T follicular helper cell (primary cell): ENCODE measurements at regions not wholly inside any gene's neighbourhood (a gene's known extent, or its start where the extent isn't known, plus 50 kb on each side); places are given as distances from the start of the nearest gene placed in this dataset.

Experiments
- DNase-seq: peaks from one replicate; pipeline ENCODE4 v3.0.0-alpha.2; 2020; ENCODE audit warnings: low read depth

GRCh38 chr12:91577586-91578539 is 395.2 kb upstream of the DCN start:
- DNase-seq: no peak

GRCh38 chr12:91576432-91576831 is 393.8 kb upstream of the DCN start:
- DNase-seq: no peak

DNA sequence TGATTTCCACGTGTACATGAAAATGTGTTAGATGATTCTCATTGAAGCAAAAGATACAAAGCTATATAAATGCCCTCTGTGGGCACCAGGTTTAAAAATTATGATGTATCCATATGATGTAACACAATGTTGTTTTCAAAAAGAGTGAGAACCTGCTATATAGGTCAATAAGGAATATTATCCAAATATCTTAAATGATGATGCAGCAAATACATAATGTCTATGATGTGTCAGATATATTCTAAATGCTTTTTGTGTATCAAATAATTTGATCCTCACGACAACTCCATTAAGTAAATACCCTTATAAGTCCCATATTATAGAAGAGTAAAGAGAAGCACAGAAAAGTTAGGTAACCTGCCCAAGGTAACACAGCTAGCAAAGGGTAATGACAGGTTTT is 393.0 kb upstream of the DCN start:
- DNase-seq: no peak

DNA sequence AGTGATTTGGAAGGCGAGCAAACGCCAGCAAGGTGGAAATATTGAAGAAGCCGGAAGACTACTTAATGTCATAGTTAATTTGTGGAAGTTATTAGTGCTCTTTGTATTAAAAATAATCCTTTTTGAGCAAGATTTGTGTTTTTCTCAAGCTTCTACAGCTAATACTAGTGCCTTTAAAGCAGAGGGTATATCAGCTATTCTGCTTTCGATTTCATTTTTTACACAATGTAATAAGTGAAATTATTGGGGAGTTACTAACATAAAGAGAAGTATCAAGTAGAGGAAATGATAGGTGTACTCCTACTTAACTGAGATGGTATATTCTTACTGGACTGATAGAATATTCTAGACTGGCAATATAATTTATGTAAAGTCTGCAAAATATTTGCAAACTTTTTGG is 392.4 kb upstream of the DCN start:
- no peak for DNase-seq

DNA sequence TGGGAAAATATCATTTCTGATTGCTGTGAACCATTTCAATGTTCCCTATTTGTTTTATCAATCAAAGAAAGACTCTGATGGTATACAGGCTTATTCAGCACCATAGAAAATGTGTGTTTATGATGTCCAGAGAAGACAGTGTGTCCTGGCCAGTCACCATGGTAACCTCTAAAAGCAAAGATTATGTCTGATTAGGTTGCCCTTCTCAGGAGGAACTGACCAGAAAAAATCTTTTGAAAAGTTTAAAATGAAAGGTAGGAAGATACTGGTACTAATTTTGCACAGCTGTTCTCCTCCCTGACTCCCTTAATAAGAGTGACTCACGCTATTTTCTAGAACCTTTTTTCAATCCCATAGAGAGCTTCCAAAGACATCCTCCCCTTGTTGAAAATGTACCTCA is 391.8 kb upstream of the DCN start:
- no peak for DNase-seq

DNA sequence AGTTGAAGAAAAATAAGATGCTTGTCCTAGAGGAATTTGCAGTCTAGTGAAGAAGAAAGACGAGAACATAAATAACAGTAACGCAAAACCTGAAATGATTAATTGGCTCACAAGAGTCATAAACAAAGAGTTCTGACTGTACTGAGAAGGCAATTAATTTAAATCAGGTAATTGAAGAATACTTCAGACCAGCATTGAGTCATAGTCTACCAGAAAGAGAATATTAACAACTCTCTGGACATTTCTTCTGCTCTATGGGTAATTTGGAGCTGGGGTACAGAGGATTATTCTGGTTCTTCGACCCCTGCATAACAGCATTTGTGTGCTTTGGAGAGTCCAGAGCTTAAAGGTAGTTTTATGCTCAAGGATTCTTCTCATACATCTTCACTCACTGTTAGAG is 390.3 kb upstream of the DCN start:
- no peak for DNase-seq

- no peak for DNase-seq
Measured at GRCh38 chr12:91567100-91567485, 384.5 kb upstream of the DCN start.

GRCh38 chr12:91566328-91567099 is 383.9 kb upstream of the DCN start:
- no peak for DNase-seq

- no peak for DNase-seq
Measured at GRCh38 chr12:91565846-91566245, 383.2 kb upstream of the DCN start.

DNA sequence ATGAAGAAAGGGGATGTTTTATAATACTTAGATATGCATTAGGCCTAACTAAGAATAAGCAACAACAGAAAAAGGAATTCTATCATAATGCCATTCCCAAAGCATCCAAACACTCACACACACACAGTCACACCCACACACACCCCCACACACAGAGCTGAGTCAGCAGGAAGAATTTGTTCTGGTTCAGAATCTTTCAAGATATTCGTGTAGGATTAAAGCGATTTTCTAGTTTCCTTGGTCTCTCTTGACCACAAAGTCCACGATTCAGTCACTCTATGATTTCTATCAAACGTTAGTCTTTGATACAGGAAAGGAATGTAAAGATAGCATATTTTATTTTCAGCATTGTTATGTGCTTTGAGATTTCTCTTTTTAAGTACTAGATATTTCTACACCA is 382.6 kb upstream of the DCN start:
- no peak for DNase-seq

- DNase-seq: no peak
Measured at GRCh38 chr12:91563011-91563765, 380.6 kb upstream of the DCN start.

- DNase-seq: no peak
Measured at GRCh38 chr12:91562476-91562875, 379.9 kb upstream of the DCN start.

GRCh38 chr12:91561958-91562325 is 379.3 kb upstream of the DCN start:
- DNase-seq: no peak

DNA sequence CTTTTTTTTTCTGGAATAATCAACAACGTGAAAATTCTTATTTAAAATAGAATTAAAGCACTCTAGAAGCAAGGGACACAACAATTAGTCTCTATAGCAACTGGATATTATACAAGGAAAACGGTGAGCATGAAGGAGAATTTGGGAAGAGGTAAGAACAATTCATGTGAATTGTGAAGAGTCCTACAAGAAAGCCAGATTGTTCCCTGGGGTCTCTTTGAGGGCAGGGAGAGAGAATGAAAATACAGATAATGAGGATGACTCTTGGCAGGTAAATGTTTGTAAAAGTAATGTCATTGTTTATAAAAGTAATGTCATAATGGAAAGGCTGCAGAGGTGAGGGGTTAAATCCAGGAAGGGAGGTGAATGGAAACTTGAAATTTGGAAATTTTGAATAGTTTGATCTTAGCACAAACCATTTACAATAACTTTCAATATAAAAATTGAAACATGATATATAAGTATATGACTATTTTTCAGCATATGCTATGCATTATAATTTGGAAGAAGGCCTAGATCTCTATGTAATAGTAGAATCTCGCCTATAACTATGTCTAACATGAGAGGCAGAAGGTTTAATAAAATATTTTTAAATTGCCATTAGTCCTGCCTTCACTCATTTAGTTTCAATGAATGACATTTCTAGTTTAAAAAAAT is 378.8 kb upstream of the DCN start:
- no peak for DNase-seq

DNA sequence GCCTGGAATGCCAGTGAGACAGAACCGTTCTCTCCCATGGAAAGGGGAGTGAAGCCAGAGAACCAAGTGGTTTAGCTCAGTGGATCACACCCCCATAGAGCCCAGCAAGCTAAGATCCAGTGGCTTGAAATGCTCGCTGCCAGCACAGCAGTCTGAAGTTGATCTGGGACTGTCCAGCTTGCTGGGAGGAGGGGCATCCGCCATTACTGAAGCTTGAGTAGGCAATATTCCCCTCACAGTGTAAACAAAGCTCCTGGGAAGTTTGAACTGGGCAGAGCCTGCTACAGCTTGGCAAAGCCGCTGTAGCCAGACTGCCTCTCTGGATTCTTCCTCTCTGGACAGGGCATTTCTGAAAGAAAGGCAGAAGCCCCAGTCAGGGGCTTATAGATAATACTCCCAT is 374.3 kb upstream of the DCN start:
- no peak for DNase-seq

DNA sequence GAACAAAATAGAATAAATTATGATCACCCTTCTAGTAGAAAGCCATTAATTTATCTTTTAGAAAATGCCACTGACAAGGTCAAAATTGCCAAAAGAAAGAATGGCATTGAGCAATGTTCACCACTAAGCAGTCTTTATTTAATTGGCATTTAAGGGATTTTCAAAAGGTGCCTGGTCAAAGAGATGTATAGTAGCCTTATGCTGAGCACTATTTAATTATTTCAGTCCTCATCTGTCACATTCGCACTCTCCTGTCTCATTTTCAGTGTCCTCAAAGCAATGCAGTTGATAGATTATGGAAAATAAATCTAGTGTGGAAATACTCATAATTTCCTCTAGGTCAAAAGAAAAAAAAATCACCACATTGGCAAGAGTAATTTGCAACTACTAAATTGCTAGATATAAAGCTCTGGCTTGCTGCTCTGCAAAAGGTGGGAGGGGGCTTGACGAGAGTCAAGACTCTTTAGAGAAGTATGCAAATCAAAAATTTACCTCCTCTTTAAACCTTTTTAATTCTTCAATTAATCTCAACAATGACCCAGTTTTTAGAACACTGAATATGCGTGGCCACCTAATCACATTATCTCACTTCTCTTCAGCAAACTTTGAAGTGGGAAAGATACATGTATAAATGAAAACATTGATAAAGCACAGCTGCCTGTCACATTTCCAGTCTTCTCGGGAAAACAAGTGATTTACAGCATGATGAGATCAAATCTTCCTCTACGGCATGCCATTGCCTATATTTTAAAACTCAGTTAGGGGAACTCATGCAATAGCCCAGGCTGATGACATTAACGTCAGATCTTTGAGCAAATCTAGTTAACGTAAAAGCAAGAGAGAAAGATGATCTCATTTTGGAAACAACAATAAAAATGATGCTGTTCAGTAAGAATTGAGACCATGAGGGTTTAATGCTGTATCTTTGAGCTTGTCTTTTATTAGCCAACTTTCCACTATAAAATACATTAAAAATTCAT is 373.1 kb upstream of the DCN start:
- no peak for DNase-seq

GRCh38 chr12:91551927-91552326 is 369.3 kb upstream of the DCN start:
- DNase-seq: no peak

- DNase-seq: no peak
Measured at GRCh38 chr12:91551242-91551641, 368.6 kb upstream of the DCN start.

DNA sequence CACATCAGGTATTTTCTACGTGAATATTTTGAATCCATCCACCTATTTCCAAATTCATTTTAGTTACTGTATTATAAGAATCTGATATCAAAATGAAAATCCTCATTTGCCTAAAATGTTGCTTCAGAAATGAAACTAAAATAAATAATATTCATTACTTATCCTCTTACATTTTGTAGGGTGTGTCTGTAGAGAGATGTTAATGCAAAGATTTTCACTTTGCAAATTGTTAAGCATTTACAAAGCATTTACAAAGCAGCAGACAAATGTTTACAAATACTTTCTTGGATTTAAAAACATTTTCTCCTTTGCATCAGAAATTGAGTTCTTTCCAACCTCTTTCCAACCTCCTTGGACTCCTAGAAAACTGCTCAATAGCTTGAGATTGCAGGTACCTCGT is 360.0 kb upstream of the DCN start:
- no peak for DNase-seq

DNA sequence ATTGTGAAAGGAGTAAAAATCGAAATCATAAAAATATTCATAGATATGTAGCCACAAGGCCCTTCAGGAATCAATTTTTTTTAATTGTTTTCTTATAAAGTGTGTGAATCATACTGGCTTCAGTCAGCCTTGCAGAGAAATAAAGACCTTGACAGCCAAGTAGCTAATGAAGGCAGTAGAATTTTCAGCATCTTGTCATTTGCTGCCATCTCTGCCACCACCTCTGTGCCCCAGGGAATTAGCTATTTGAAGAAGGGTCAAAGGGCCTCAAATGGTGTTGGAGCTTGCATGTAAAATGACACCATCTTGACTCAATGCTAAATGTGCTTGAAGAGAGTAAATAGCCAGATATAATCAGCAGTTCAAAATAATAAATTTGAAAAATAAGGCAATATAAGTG is 359.4 kb upstream of the DCN start:
- DNase-seq: no peak

DNA sequence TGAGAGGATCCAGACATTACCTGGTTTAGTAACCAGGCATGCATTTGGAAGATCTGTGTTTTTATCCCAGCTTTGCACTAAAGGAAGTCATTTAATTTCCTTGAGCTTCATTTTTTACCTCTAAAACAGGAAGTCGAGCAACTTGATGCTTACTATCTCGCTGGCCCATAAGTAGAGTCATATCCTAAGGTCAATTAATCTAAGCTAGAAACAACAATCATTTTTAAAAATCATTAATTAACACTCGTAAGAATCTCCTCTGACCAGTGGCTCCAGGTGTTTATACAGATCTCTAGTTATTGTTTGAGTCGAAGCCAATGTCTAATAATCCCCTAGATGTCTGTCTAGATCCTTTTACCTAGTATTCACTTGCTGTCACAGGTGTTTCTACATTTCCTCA is 355.8 kb upstream of the DCN start:
- no peak for DNase-seq
